Superior temporal gyrus (tissue), 1 donor: ENCODE measurements at regions not wholly inside any gene's neighbourhood (a gene's known extent, or its start where the extent isn't known, plus 50 kb on each side); places are given as distances from the start of the nearest gene placed in this dataset.

Source experiments
- DNase-seq: peaks from one replicate; pipeline ENCODE4 v3.0.0-alpha.2; 2016; ENCODE audit errors: extremely low spot score

GRCh38 chrX:131703646-131704045 is 159.8 kb downstream of the OR13H1 start:
- DNase-seq: no peak

- no peak for DNase-seq
Observed at GRCh38 chrX:131704136-131704695, 160.3 kb downstream of the OR13H1 start.

- DNase-seq: no peak
Observed at GRCh38 chrX:131709553-131709952, 165.7 kb downstream of the OR13H1 start.

GRCh38 chrX:131711478-131711867 is 167.6 kb downstream of the OR13H1 start:
- DNase-seq: no peak

- DNase-seq: no peak
Observed at GRCh38 chrX:131723646-131724045, 179.8 kb downstream of the OR13H1 start.

GRCh38 chrX:131724292-131724691 is 180.4 kb downstream of the OR13H1 start:
- DNase-seq: no peak

GRCh38 chrX:131725001-131725654 is 181.3 kb downstream of the OR13H1 start:
- no peak for DNase-seq

- no peak for DNase-seq
Observed at GRCh38 chrX:131727778-131728177, 183.9 kb downstream of the OR13H1 start.

GRCh38 chrX:131728295-131729145 is 184.6 kb downstream of the OR13H1 start:
- DNase-seq: no peak

GRCh38 chrX:131729295-131729694 is 185.4 kb downstream of the OR13H1 start:
- DNase-seq: no peak

- DNase-seq: no peak
Observed at GRCh38 chrX:131734621-131735020, 190.7 kb downstream of the OR13H1 start.

- no peak for DNase-seq
Observed at GRCh38 chrX:131735127-131735526, 191.3 kb downstream of the OR13H1 start.

- DNase-seq: no peak
Observed at GRCh38 chrX:131739823-131740222, 195.9 kb downstream of the OR13H1 start.

- no peak for DNase-seq
Observed at GRCh38 chrX:131741103-131741581, 197.3 kb downstream of the OR13H1 start.

- DNase-seq: no peak
Observed at GRCh38 chrX:131745942-131746489, 202.1 kb downstream of the OR13H1 start.

- no peak for DNase-seq
Observed at GRCh38 chrX:131746491-131746968, 202.7 kb downstream of the OR13H1 start.

GRCh38 chrX:131747173-131747572 is 203.3 kb downstream of the OR13H1 start:
- no peak for DNase-seq

- no peak for DNase-seq
Observed at GRCh38 chrX:131752493-131753198, 208.8 kb downstream of the OR13H1 start.

GRCh38 chrX:131762802-131763234 is 218.9 kb downstream of the OR13H1 start:
- DNase-seq: no peak

- no peak for DNase-seq
Observed at GRCh38 chrX:131763674-131764073, 219.8 kb downstream of the OR13H1 start.

- DNase-seq: no peak
Observed at GRCh38 chrX:131764216-131764615, 220.3 kb downstream of the OR13H1 start.
